GM23338 (cell line): ENCODE measurements at regions not wholly inside any gene's neighbourhood (a gene's known extent, or its start where the extent isn't known, plus 50 kb on each side); places are given as distances from the start of the nearest gene placed in this dataset.

ENCODE experiments used
- ATAC-seq: fragments of 200-7000 bp; cut with Tn5 transposase; 3 replicates; pipeline ENCODE4 v1.9.1; 2020
- DNase-seq: peaks from one replicate; pipeline ENCODE4 v3.0.0-alpha.2; 2015; ENCODE audit warnings: low spot score
- H2AFZ ChIP-seq: fragments of 200-600 bp; sonication (generic); 2 replicates; pipeline ENCODE4 v1.8.0; 2016; ENCODE audit warnings: antibody characterized with exemption, mild to moderate bottlenecking, moderate library complexity
- H3F3A ChIP-seq: fragments of 200-600 bp; sonication (generic); replicated peaks from 2 replicates; pipeline ENCODE4 v1.8.0; 2017; ENCODE audit warnings: antibody characterized with exemption, mixed run types, low read depth
- H3K27ac ChIP-seq: fragments of 200-600 bp; sonication (generic); 2 replicates; pipeline ENCODE4 v1.6.1; 2016; ENCODE audit warnings: low read depth
- H3K27me3 ChIP-seq: fragments of 200-600 bp; sonication (generic); 2 replicates; pipeline ENCODE4 v1.8.0; 2016; ENCODE audit warnings: mild to moderate bottlenecking, mixed run types, moderate library complexity; ENCODE audit not compliant: insufficient read depth
- H3K36me3 ChIP-seq: fragments of 200-600 bp; sonication (generic); 2 replicates; pipeline ENCODE4 v1.8.0; 2016; ENCODE audit warnings: mild to moderate bottlenecking; ENCODE audit not compliant: insufficient read depth
- H3K4me1 ChIP-seq: fragments of 200-600 bp; sonication (generic); 2 replicates; pipeline ENCODE4 v1.8.0; 2016; ENCODE audit warnings: mild to moderate bottlenecking, moderate library complexity; ENCODE audit not compliant: insufficient read depth
- H3K4me2 ChIP-seq: fragments of 200-600 bp; sonication (generic); 2 replicates; pipeline ENCODE4 v1.7.1; 2017; ENCODE audit warnings: mixed run types
- H3K4me3 ChIP-seq: fragments of 200-600 bp; sonication (generic); 2 replicates; pipeline ENCODE4 v1.6.1; 2016; ENCODE audit warnings: mixed run types
- H3K79me2 ChIP-seq: fragments of 200-600 bp; sonication (generic); replicated peaks from 2 replicates; pipeline ENCODE4 v1.8.0; 2017; ENCODE audit warnings: mild to moderate bottlenecking; ENCODE audit not compliant: insufficient read depth
- H3K9me2 ChIP-seq: fragments of 200-600 bp; sonication (generic); 2 replicates; pipeline ENCODE4 v1.8.0; 2017; ENCODE audit not compliant: insufficient read depth
- H4K20me1 ChIP-seq: fragments of 200-600 bp; sonication (generic); replicated peaks from 2 replicates; pipeline ENCODE4 v1.8.0; 2017; ENCODE audit warnings: mild to moderate bottlenecking; ENCODE audit not compliant: insufficient read depth
- H3K27ac Mint-ChIP-seq: 2 replicates; pipeline ENCODE4 v1.8.0; 2020; ENCODE audit warnings: inconsistent platforms, mild to moderate bottlenecking, moderate library complexity, mixed read lengths
- H3K27me3 Mint-ChIP-seq: 3 replicates; pipeline ENCODE4 v1.8.0; 2022; ENCODE audit warnings: low read depth, mild to moderate bottlenecking, moderate library complexity, mixed read lengths, inconsistent platforms; ENCODE audit not compliant: insufficient read depth, poor library complexity
- H3K36me3 Mint-ChIP-seq: 3 replicates; pipeline ENCODE4 v1.8.0; 2021; ENCODE audit warnings: low read depth, mild to moderate bottlenecking, inconsistent platforms, moderate library complexity, mixed read lengths
- H3K4me1 Mint-ChIP-seq: 3 replicates; pipeline ENCODE4 v1.8.0; 2020; ENCODE audit warnings: mild to moderate bottlenecking, inconsistent platforms, mixed read lengths
- H3K4me3 Mint-ChIP-seq: 3 replicates; pipeline ENCODE4 v1.8.0; 2021; ENCODE audit warnings: moderate library complexity, mild to moderate bottlenecking, inconsistent platforms, mixed read lengths
- H3K9me3 Mint-ChIP-seq: 3 replicates; pipeline ENCODE4 v1.8.0; 2020; ENCODE audit warnings: moderate library complexity, mild to moderate bottlenecking, inconsistent platforms, mixed read lengths
- CTCF ChIP-seq, 2 experiments: fragments of 200-600 bp in 1 of 2; sonication (generic) in 1 of 2; conservative IDR thresholded peaks; 2 replicates each; pipeline versions ENCODE4 v1.5.1 to v1.6.1; 2016 to 2017; ENCODE audit warnings: antibody characterized with exemption in 2 of 2, low read depth in 2 of 2, mild to moderate bottlenecking in 2 of 2, moderate library complexity in 1 of 2
- ETS1 ChIP-seq: IDR thresholded peaks from 2 replicates; pipeline ENCODE4 v1.6.1; 2016; ENCODE audit warnings: antibody characterized with exemption
- EZH2 ChIP-seq: fragments of 200-600 bp; sonication (generic); IDR thresholded peaks from one replicate; pipeline ENCODE4 v1.8.0; 2017; ENCODE audit warnings: antibody characterized with exemption, mild to moderate bottlenecking, low read depth; ENCODE audit not compliant: unreplicated experiment
- EZH2phosphoT487 ChIP-seq: fragments of 200-600 bp; sonication (generic); IDR thresholded peaks from one replicate; pipeline ENCODE4 v1.8.1; 2018; ENCODE audit warnings: antibody characterized with exemption; ENCODE audit not compliant: unreplicated experiment
- NANOG ChIP-seq: IDR thresholded peaks from 2 replicates; pipeline ENCODE4 v1.6.1; 2016; ENCODE audit warnings: antibody characterized with exemption, borderline replicate concordance
- POLR2AphosphoS5 ChIP-seq: IDR thresholded peaks from 2 replicates; pipeline ENCODE4 v1.6.1; 2016; ENCODE audit warnings: antibody characterized with exemption, low read depth
- REST ChIP-seq: IDR thresholded peaks from one replicate; pipeline ENCODE4 v1.6.1; 2018; ENCODE audit warnings: antibody characterized with exemption; ENCODE audit not compliant: unreplicated experiment
- STAT1 ChIP-seq: IDR thresholded peaks from one replicate; pipeline ENCODE4 v1.6.1; 2016; ENCODE audit warnings: antibody characterized with exemption; ENCODE audit not compliant: unreplicated experiment
- ZNF114 ChIP-seq: fragments of 250-450 bp; sonication (Bioruptor Pico); IDR thresholded peaks from 2 replicates; pipeline ENCODE4 v1.5.0; 2020; ENCODE audit warnings: mild to moderate bottlenecking, moderate library complexity
- ZNF331 ChIP-seq: fragments of 250-450 bp; sonication (Bioruptor Pico); IDR thresholded peaks from 2 replicates; pipeline ENCODE4 v1.5.0; 2020; ENCODE audit warnings: low read depth, mild to moderate bottlenecking, moderate library complexity

GRCh38 chr7:58086871-58087535 lies 637.0 kb downstream of the ZNF716 start:
- H4K20me1 ChIP-seq = no peaks in the 10 kb centered on the region
- no peaks in the 10 kb centered on the region; the same call in 2 of the 3 replicates for H3K4me1 Mint-ChIP-seq
- no peaks in the 10 kb centered on the region for H3F3A ChIP-seq
- H3K4me3 Mint-ChIP-seq = no peak overlapping the region
- H3K27me3 ChIP-seq = no peaks in the 10 kb centered on the region
- ATAC-seq = no peak
- H3K27me3 Mint-ChIP-seq = peaks cover 4% of the 10 kb centered on the region
- peaks cover 29% of the 10 kb centered on the region for H3K36me3 Mint-ChIP-seq
- no peaks in the 10 kb centered on the region for H3K9me2 ChIP-seq
- peaks cover 81% of the 10 kb centered on the region for H3K9me3 Mint-ChIP-seq
- H3K27ac ChIP-seq = no peak overlapping the region
- H3K27ac Mint-ChIP-seq = no peak overlapping the region
- no peak for DNase-seq
- no peaks in the 10 kb centered on the region for H3K4me1 ChIP-seq
- no peak overlapping the region for H3K4me3 ChIP-seq
- peaks cover 6% of the 10 kb centered on the region; the same call in 1 of the 2 replicates for H3K36me3 ChIP-seq
- H3K4me2 ChIP-seq = no peak overlapping the region
- no peaks in the 10 kb centered on the region for H3K79me2 ChIP-seq
- H2AFZ ChIP-seq = no peak overlapping the region
- TF ChIP-seq ZNF114 (CRISPR knock-in tag) = no peak

GRCh38 chr7:58087536-58088190 lies 637.7 kb downstream of the ZNF716 start:
- H3K9me2 ChIP-seq = no peaks in the 10 kb centered on the region
- no peak overlapping the region for H3K27ac ChIP-seq
- no peaks in the 10 kb centered on the region; the same call in 2 of the 3 replicates for H3K4me1 Mint-ChIP-seq
- no peaks in the 10 kb centered on the region for H3F3A ChIP-seq
- DNase-seq = no peak
- no peaks in the 10 kb centered on the region for H3K4me1 ChIP-seq
- H3K36me3 ChIP-seq = peaks cover 6% of the 10 kb centered on the region; the same call in 1 of the 2 replicates
- H3K79me2 ChIP-seq = no peaks in the 10 kb centered on the region
- H3K4me3 ChIP-seq = no peak overlapping the region
- peaks cover 7% of the 10 kb centered on the region for H3K27me3 Mint-ChIP-seq
- ATAC-seq = no peak
- peaks cover 81% of the 10 kb centered on the region for H3K9me3 Mint-ChIP-seq
- peaks cover 28% of the 10 kb centered on the region for H3K36me3 Mint-ChIP-seq
- H4K20me1 ChIP-seq = no peaks in the 10 kb centered on the region
- no peak overlapping the region for H3K4me3 Mint-ChIP-seq
- H3K27ac Mint-ChIP-seq = no peak overlapping the region
- H2AFZ ChIP-seq = no peak overlapping the region
- H3K4me2 ChIP-seq = no peak overlapping the region
- H3K27me3 ChIP-seq = no peaks in the 10 kb centered on the region
- no peak for TF ChIP-seq STAT1
- no peak for TF ChIP-seq REST
- TF ChIP-seq ZNF331 (CRISPR knock-in tag) = no peak
- TF ChIP-seq NANOG = no peak
- TF ChIP-seq CTCF (conservative IDR thresholded peaks at IDR 0.05; ENCODE audit: low read depth in 2 of 2) = no peak
- no peak for TF ChIP-seq POLR2AphosphoS5
- TF ChIP-seq ETS1 = no peak
- TF ChIP-seq EZH2 = no peak
- TF ChIP-seq EZH2phosphoT487 = no peak
